ENCODE measurements at regions not wholly inside any gene's neighbourhood (a gene's known extent, or its start where the extent isn't known, plus 50 kb on each side); places are given as distances from the start of the nearest gene placed in this dataset.

DNA sequence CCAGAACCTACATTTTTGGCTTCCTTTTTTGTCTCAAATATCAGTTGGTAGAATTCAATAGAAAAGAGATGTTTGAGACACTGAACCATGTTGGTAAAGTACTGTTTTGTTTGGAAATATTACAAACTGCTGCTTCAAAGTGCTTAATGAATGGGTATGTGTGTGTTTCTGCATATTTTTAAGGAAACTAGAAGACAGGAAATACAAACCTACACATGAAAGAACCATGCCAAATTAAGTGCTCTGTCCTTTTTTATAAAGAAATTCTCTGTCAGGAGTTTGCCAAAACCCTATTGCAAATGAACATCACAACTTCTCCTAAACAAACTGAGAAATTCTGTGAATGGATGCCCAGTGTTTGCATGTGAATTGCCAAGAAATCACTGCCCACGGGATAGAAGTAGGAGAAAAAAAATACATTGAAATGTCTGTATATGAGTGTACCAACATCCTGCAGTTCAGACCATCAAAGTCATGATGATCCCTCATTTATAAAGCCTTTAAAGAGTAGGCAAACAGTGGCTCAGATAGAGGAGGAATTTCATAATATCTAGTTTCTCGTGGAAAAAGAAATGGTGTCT is 69.6 kb upstream of the RND3 start:
- Histone ChIP-seq H3K9ac (ENCODE audit: insufficient read length) (no peak overlapping the region), H3K9me3 (ENCODE audit: low read depth, low read length) (no peaks in the 10 kb centered on the region), H3K4me3 (0 out of 2 replicates have a peak overlapping the region, but pooled peaks have one; percentile 4), H3K36me3 (ENCODE audit: insufficient read depth, low read length) (no peaks in the 10 kb centered on the region), H3K27ac (peak overlapping the region; percentile 44; the same call in 1 of the 2 replicates)
- DNase-seq (ENCODE audit: low read depth, low spot score), result no peak
- no peak for TF ChIP-seq POLR2AphosphoS5 (IDR thresholded peaks at IDR 0.05; ENCODE audit: borderline replicate concordance, low read depth, low read length)
- no peak for TF ChIP-seq EZH2 (IDR thresholded peaks at IDR 0.05)
- no peak for TF ChIP-seq FOXP2 (optimal IDR thresholded peaks at IDR 0.05; ENCODE audit: control extremely low read depth, extremely low read length, insufficient read depth)

GRCh38 chr2:150555611-150556356 is 68.3 kb upstream of the RND3 start:
- H3K9ac ChIP-seq (ENCODE audit: insufficient read length), result no peak overlapping the region
- TF ChIP-seq FOXP2 (optimal IDR thresholded peaks at IDR 0.05; ENCODE audit: control extremely low read depth, extremely low read length, insufficient read depth), result no peak
- no peaks in the 10 kb centered on the region for H3K36me3 ChIP-seq (ENCODE audit: insufficient read depth, low read length)
- no peaks in the 10 kb centered on the region for H3K9me3 ChIP-seq (ENCODE audit: low read depth, low read length)
- H3K4me3 ChIP-seq, result no peak overlapping the region
- H3K27ac ChIP-seq, result no peak overlapping the region
- DNase-seq (ENCODE audit: low read depth, low spot score), result no peak

DNA sequence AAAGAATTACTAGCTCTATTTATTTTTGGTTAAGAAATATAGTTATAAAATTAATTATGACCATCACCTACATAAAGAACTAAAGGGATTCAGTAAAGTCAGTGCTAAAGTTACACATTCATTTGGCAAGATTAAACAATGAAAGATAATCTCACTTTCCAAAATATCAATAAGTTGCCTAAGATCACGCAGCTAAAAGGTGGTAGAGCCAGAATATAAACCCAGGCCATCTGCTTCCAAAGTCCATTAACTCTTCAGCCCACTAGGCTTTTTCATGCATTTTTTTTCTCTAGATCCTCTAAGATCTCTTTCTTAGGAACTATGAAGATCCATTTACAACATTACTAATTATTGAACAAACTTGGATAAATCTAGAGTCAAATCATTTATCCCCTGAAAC is 66.6 kb upstream of the RND3 start:
- DNase-seq (ENCODE audit: low read depth, low spot score), result no peak
- H3K36me3 ChIP-seq (ENCODE audit: insufficient read depth, low read length), result no peaks in the 10 kb centered on the region
- no peaks in the 10 kb centered on the region for H3K9me3 ChIP-seq (ENCODE audit: low read depth, low read length)
- no peak overlapping the region for H3K4me3 ChIP-seq
- no peak overlapping the region for H3K9ac ChIP-seq (ENCODE audit: insufficient read length)
- H3K27ac ChIP-seq, result no peak overlapping the region
- TF ChIP-seq POLR2AphosphoS5 (IDR thresholded peaks at IDR 0.05; ENCODE audit: borderline replicate concordance, low read depth, low read length), result no peak
- no peak for TF ChIP-seq EZH2 (IDR thresholded peaks at IDR 0.05)
- no peak for TF ChIP-seq FOXP2 (optimal IDR thresholded peaks at IDR 0.05; ENCODE audit: control extremely low read depth, extremely low read length, insufficient read depth)

- Histone ChIP-seq H3K9ac (ENCODE audit: insufficient read length) (no peak overlapping the region), H3K4me3 (no peak overlapping the region), H3K9me3 (ENCODE audit: low read depth, low read length) (no peaks in the 10 kb centered on the region), H3K27ac (no peak overlapping the region), H3K36me3 (ENCODE audit: insufficient read depth, low read length) (no peaks in the 10 kb centered on the region)
- no peak for TF ChIP-seq POLR2AphosphoS5 (IDR thresholded peaks at IDR 0.05; ENCODE audit: borderline replicate concordance, low read depth, low read length)
- no peak for TF ChIP-seq FOXP2 (optimal IDR thresholded peaks at IDR 0.05; ENCODE audit: control extremely low read depth, extremely low read length, insufficient read depth)
- no peak for TF ChIP-seq EZH2 (IDR thresholded peaks at IDR 0.05)
- no peak for DNase-seq (ENCODE audit: low read depth, low spot score)
These were observed 64.8 kb upstream of the RND3 start for GRCh38 chr2:150552041-150552820.

GRCh38 chr2:150549381-150549780 is 61.9 kb upstream of the RND3 start:
- Histone ChIP-seq H3K27ac (no peak overlapping the region), H3K4me3 (no peak overlapping the region), H3K9ac (ENCODE audit: insufficient read length) (no peak overlapping the region), H3K9me3 (ENCODE audit: low read depth, low read length) (no peaks in the 10 kb centered on the region), H3K36me3 (ENCODE audit: insufficient read depth, low read length) (no peaks in the 10 kb centered on the region)
- DNase-seq (ENCODE audit: low read depth, low spot score), result no peak
- TF ChIP-seq FOXP2 (optimal IDR thresholded peaks at IDR 0.05; ENCODE audit: control extremely low read depth, extremely low read length, insufficient read depth), result no peak
- no peak for TF ChIP-seq EZH2 (IDR thresholded peaks at IDR 0.05)
- no peak for TF ChIP-seq POLR2AphosphoS5 (IDR thresholded peaks at IDR 0.05; ENCODE audit: borderline replicate concordance, low read depth, low read length)

DNA sequence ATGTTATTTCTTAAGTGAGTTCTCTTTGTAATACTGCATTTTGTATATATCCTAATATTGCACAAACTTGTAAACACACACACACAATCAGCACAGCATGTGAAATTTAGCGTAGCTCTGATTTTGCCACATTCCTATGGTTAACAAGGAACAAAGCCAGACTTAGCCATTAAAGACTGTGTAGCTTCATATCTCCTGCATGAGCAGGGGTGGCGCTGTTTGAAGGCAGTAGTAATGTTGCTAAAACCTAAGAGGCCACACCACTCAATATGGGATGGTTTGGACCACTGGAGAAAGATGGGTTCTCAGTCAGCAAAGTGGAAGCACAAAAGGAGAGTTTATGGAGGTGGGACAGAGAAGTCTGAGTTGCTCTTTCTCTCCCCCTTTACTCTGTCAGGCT is 61.1 kb upstream of the RND3 start:
- Histone ChIP-seq H3K4me3 (no peak overlapping the region), H3K27ac (no peak overlapping the region), H3K9me3 (ENCODE audit: low read depth, low read length) (no peaks in the 10 kb centered on the region), H3K36me3 (ENCODE audit: insufficient read depth, low read length) (no peaks in the 10 kb centered on the region), H3K9ac (ENCODE audit: insufficient read length) (no peak overlapping the region)
- TF ChIP-seq EZH2 (IDR thresholded peaks at IDR 0.05), result no peak
- no peak for TF ChIP-seq POLR2AphosphoS5 (IDR thresholded peaks at IDR 0.05; ENCODE audit: borderline replicate concordance, low read depth, low read length)
- TF ChIP-seq FOXP2 (optimal IDR thresholded peaks at IDR 0.05; ENCODE audit: control extremely low read depth, extremely low read length, insufficient read depth), result no peak
- DNase-seq (ENCODE audit: low read depth, low spot score), result no peak

- no peaks in the 10 kb centered on the region for H3K36me3 ChIP-seq (ENCODE audit: insufficient read depth, low read length)
- no peak overlapping the region for H3K9ac ChIP-seq (ENCODE audit: insufficient read length)
- no peaks in the 10 kb centered on the region for H3K9me3 ChIP-seq (ENCODE audit: low read depth, low read length)
- no peak for DNase-seq (ENCODE audit: low read depth, low spot score)
- no peak overlapping the region for H3K27ac ChIP-seq
- no peak overlapping the region for H3K4me3 ChIP-seq
- no peak for TF ChIP-seq FOXP2 (optimal IDR thresholded peaks at IDR 0.05; ENCODE audit: control extremely low read depth, extremely low read length, insufficient read depth)
- TF ChIP-seq EZH2 (IDR thresholded peaks at IDR 0.05), result no peak
- TF ChIP-seq POLR2AphosphoS5 (IDR thresholded peaks at IDR 0.05; ENCODE audit: borderline replicate concordance, low read depth, low read length), result no peak
These were observed 58.4 kb upstream of the RND3 start for GRCh38 chr2:150545916-150546315.

DNA sequence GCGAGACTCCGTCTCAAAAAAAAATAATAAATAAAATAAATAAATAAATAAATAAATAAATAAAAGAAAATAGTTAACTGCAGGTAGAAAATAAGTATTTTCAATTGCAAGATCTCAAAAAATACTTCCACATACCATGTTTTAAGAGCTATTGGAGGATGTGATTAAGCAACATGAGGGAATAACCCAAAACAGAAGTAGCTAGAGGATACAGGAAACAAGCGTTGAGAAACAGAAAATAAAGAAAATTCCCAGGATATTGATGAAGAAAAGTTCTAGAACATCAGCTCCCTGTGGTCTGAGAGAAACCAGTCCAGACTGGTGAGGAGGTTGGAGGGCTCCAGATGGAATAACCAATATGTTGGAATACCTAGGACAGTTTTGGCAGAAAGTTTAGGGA is 57.3 kb upstream of the RND3 start:
- DNase-seq (ENCODE audit: low read depth, low spot score), result no peak
- no peak overlapping the region for H3K27ac ChIP-seq
- TF ChIP-seq EZH2 (IDR thresholded peaks at IDR 0.05), result no peak
- no peak for TF ChIP-seq FOXP2 (optimal IDR thresholded peaks at IDR 0.05; ENCODE audit: control extremely low read depth, extremely low read length, insufficient read depth)
- TF ChIP-seq POLR2AphosphoS5 (IDR thresholded peaks at IDR 0.05; ENCODE audit: borderline replicate concordance, low read depth, low read length), result no peak
- no peak overlapping the region for H3K4me3 ChIP-seq
- H3K36me3 ChIP-seq (ENCODE audit: insufficient read depth, low read length), result no peaks in the 10 kb centered on the region
- no peak overlapping the region for H3K9ac ChIP-seq (ENCODE audit: insufficient read length)
- no peaks in the 10 kb centered on the region for H3K9me3 ChIP-seq (ENCODE audit: low read depth, low read length)
